ENCODE measurements at regions not wholly inside any gene's neighbourhood (a gene's known extent, or its start where the extent isn't known, plus 50 kb on each side); places are given as distances from the start of the nearest gene placed in this dataset.
"Not testable (repeated sequence)": the region's sequence is repeated elsewhere in the genome, so short reads cannot be mapped to it uniquely, and the experiment has no call there.

- intact Hi-C loops (cut with DNase I; ENCODE audit: low total_unique reads): no loop called here
- Histone ChIP-seq H3K27me3 (no peaks in the 10 kb centered on the region), H3K4me3 (no peak overlapping the region), H3K4me1 (no peaks in the 10 kb centered on the region), H3K9me3 (peaks cover 6 to 7% of the 10 kb centered on the region in 2 donors), H3K27ac (no peak overlapping the region), H3K36me3 (no peaks in the 10 kb centered on the region)
- DNase-seq (ENCODE audit: low spot score in 2 of 2): no peak
- no peak for TF ChIP-seq POLR2A (IDR thresholded peaks at IDR 0.05)
- TF ChIP-seq POLR2AphosphoS5 (IDR thresholded peaks at IDR 0.05): no peak
- TF ChIP-seq CTCF (IDR thresholded peaks at IDR 0.05): no peak
Measured at GRCh38 chr7:145398758-145399157, 562.9 kb upstream of the TPK1 start.

DNA sequence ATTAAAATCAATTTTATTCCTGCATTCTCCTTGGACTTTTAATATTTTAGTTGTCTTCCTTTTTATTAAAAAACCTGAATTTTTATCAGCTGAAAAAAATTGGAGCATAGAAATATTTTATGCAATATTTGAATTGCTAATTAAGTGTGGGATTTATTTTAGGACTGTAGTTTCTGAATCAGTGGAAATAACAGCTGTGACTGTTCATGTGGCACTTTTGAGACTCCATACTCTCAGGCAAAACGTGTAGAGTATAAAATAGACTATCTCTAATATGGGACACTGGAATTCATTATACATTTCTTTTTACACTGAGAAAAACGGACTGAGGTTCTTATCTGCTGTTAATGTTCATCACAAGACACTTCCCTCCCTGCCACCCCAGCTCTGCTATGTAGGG is 558.3 kb upstream of the TPK1 start:
- intact Hi-C loops (cut with DNase I; ENCODE audit: low total_unique reads): no loop called here
- no peak overlapping the region for H3K27ac ChIP-seq
- no peaks in the 10 kb centered on the region for H3K36me3 ChIP-seq
- H3K4me1 ChIP-seq: no peaks in the 10 kb centered on the region
- no peak for DNase-seq (ENCODE audit: low spot score in 2 of 2)
- H3K4me3 ChIP-seq: no peak overlapping the region
- no peaks in the 10 kb centered on the region for H3K9me3 ChIP-seq
- TF ChIP-seq POLR2A (IDR thresholded peaks at IDR 0.05) (no peak), CTCF (IDR thresholded peaks at IDR 0.05) (no peak), POLR2AphosphoS5 (IDR thresholded peaks at IDR 0.05) (no peak)
- H3K27me3 ChIP-seq: no peaks in the 10 kb centered on the region

GRCh38 chr7:145382762-145383161 is 546.9 kb upstream of the TPK1 start:
- Histone ChIP-seq H3K4me1 (no peaks in the 10 kb centered on the region), H3K27ac (no peak overlapping the region), H3K4me3 (no peak overlapping the region), H3K9me3 (peaks cover 15 to 25% of the 10 kb centered on the region in 2 donors), H3K27me3 (no peaks in the 10 kb centered on the region), H3K36me3 (no peaks in the 10 kb centered on the region)
- no peak for DNase-seq (ENCODE audit: low spot score in 2 of 2)
- intact Hi-C loops (cut with DNase I; ENCODE audit: low total_unique reads): no loop called here
- no peak for TF ChIP-seq POLR2A (IDR thresholded peaks at IDR 0.05)

DNA sequence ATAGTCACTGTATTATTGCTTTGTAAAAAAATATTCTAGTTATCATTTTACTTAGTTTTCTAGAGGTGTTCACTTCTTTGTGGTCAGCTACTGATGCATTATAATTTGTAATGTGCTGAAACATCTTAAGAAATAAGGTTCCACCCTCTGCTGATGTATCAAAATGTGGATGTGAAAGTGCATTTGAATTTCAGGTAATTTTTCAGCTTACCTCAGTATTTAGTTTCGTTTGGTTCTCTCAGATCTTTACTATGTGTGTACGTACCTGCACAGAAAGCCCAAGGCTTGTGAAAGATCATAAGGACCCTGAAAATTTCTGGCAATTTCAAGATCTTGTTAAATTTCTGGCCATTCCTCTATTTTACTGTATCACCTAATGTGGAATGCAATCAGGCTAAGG is 542.3 kb upstream of the TPK1 start:
- Histone ChIP-seq H3K27ac (no peak overlapping the region), H3K4me3 (no peak overlapping the region), H3K36me3 (no peaks in the 10 kb centered on the region), H3K9me3 (no peaks in the 10 kb centered on the region), H3K4me1 (no peaks in the 10 kb centered on the region), H3K27me3 (no peaks in the 10 kb centered on the region)
- no peak for DNase-seq (ENCODE audit: low spot score in 2 of 2)
- no peak for TF ChIP-seq POLR2AphosphoS5 (IDR thresholded peaks at IDR 0.05)
- no peak for TF ChIP-seq POLR2A (IDR thresholded peaks at IDR 0.05)
- no peak for TF ChIP-seq CTCF (IDR thresholded peaks at IDR 0.05)
- intact Hi-C loops (cut with DNase I; ENCODE audit: low total_unique reads): no loop called here

- TF ChIP-seq CTCF (IDR thresholded peaks at IDR 0.05): no peak
- no peak for TF ChIP-seq POLR2A (IDR thresholded peaks at IDR 0.05)
- TF ChIP-seq POLR2AphosphoS5 (IDR thresholded peaks at IDR 0.05): no peak
Measured at GRCh38 chr7:145360511-145361100, 524.8 kb upstream of the TPK1 start.

GRCh38 chr7:145350334-145350733 is 514.5 kb upstream of the TPK1 start:
- no peak overlapping the region for H3K4me3 ChIP-seq
- TF ChIP-seq POLR2AphosphoS5 (IDR thresholded peaks at IDR 0.05): no peak
- TF ChIP-seq POLR2A (IDR thresholded peaks at IDR 0.05): no peak
- no peak for TF ChIP-seq CTCF (IDR thresholded peaks at IDR 0.05)
- no peaks in the 10 kb centered on the region for H3K4me1 ChIP-seq
- H3K27ac ChIP-seq: no peak overlapping the region
- no peak for DNase-seq (ENCODE audit: low spot score in 2 of 2)
- H3K27me3 ChIP-seq: no peaks in the 10 kb centered on the region
- H3K9me3 ChIP-seq: peaks cover 0 to 30% of the 10 kb centered on the region in 2 donors
- intact Hi-C loops (cut with DNase I; ENCODE audit: low total_unique reads): no loop called here
- H3K36me3 ChIP-seq: no peaks in the 10 kb centered on the region

More at GRCh38 chr7:145360511-145361100, 524.8 kb upstream of the TPK1 start:
- no peak for DNase-seq (ENCODE audit: low spot score in 2 of 2)
- no peak overlapping the region for H3K27ac ChIP-seq
- no peak overlapping the region for H3K4me3 ChIP-seq
- no peaks in the 10 kb centered on the region for H3K4me1 ChIP-seq
- H3K27me3 ChIP-seq: no peaks in the 10 kb centered on the region
- H3K9me3 ChIP-seq: peaks cover 8 to 15% of the 10 kb centered on the region in 2 donors
- H3K36me3 ChIP-seq: no peaks in the 10 kb centered on the region
- intact Hi-C loops (cut with DNase I; ENCODE audit: low total_unique reads): no loop called here

DNA sequence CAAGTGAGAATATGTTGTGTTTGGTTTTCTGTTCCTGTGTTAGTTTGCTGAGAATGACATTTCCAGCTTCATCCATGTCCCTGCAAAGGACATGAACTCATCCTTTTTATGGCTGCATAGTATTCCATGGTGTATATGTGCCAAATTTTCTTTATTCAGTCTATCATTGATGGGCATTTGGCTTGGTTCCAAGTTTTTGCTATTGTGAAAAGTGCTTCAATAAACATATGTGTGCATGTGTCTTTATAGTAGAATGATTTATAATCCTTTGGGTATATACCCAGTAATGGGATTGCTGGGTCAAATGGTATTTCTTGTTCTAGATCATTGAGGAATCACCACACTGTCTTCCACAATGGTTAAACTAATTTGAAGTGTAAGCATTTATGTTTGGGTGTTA is 513.6 kb upstream of the TPK1 start:
- H3K27ac ChIP-seq; DNase-seq (ENCODE audit: low spot score in 2 of 2); H3K27me3 ChIP-seq; H3K4me1 ChIP-seq; intact Hi-C loops (cut with DNase I; ENCODE audit: low total_unique reads); H3K4me3 ChIP-seq; H3K36me3 ChIP-seq: not testable (repeated sequence)
- H3K9me3 ChIP-seq: peaks cover 0 to 30% of the 10 kb centered on the region in 2 donors

All from breast epithelium (tissue), 4 donors.